ENCODE measurements at regions not wholly inside any gene's neighbourhood (a gene's known extent, or its start where the extent isn't known, plus 50 kb on each side); places are given as distances from the start of the nearest gene placed in this dataset.

- no peak for DNase-seq
These were observed 424.2 kb upstream of the DCN start for GRCh38 chr12:91606662-91607377.

DNA sequence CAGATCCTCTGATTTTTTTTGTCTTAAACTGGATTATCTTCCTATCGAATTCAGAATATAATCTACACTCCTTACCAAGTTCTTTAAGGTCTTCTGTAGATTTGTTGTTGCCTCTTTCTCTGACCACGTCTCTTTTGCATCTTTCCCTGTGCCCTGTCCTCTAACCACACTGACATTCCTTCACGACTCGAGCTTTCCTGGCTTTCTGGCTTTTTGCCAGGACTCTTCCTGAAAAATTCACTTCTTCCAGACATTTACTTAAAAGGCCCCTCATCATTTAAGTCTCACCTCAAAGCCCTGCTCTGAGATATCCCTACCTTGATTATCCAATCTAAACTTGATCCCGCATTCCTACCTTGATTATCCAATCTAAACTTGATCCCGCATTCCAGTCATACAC, 422.3 kb upstream of the DCN start:
- no peak for DNase-seq

DNA sequence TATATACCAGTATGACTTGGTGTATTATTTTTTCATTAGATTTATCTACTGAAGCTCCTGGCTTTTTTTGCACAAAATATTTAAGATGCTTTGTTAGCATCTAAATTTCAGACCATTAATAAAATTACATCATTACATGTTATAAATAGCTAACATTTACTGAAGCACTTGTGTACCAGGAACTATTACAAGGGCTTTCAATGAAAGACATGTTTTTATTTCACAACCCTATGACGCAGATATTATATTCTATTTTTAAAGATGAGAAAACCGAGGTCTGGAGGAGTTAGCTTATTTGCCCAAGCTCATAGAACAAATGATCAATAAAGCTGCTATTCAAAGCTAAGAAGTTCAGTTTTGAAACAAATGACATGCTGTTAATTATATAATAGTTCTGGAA, 420.4 kb upstream of the DCN start:
- DNase-seq: no peak

GRCh38 chr12:91601054-91601453, 418.4 kb upstream of the DCN start:
- DNase-seq: no peak

- no peak for DNase-seq
These were observed 412.1 kb upstream of the DCN start for GRCh38 chr12:91594715-91595114.

GRCh38 chr12:91591639-91591987, 409.0 kb upstream of the DCN start:
- DNase-seq: no peak

DNA sequence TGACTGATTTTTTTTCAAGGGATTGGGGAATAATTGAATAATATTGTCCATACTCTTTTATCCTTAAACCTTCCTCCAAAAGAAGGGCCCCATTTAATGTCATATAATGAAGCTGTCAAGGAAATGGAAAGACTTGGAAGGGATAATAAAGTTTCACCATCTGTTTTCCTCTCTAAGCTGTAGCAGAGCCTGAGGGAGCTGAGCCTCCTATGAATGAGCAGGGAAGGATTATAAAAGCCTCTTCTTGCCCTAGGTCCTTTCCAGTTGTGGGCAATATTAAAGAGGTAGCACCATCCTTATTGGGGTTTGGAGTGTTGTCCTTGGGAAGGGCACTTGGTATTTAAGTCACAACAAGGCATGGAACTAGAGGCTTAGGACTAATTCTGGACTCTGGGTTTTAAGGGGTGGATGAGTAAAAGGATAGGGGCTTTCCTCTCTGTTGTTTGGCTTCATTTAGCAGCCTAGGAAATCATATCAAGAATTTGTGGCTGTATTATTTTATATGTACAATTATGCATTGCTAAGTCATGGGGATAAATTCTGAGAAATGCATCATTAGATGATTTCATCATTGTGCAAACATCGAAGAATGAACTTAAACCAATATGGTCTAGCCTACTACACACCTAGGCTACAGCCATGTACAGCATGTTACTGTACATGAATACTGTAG, 408.5 kb upstream of the DCN start:
- no peak for DNase-seq

DNA sequence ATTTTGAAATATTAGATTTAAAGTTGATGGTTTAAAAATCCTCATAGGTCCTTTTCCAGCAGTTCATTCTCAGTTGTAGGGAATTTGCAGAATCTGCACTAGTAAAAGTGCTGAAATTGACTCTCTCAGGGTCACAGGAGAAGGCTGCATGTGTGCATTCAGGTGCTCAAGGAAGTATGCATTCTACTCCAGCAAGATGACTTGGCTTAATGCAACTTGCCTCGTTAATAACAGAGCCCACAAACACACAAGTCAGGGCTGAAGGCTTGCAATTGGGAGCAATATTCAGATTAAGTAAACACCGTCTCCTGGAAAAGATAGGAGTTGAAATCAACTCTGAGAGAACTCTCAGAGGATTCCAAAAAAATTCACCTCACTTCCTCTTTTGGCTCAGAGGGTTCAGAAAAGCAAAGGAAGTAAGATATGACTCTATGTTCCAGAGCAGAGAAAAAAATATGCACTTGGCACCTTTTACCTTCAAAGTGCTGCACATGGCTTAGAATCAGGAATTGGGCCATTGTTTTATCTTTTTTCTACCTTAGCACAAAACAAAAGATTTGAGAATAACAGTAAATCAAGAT, 406.3 kb upstream of the DCN start:
- DNase-seq: no peak

DNA sequence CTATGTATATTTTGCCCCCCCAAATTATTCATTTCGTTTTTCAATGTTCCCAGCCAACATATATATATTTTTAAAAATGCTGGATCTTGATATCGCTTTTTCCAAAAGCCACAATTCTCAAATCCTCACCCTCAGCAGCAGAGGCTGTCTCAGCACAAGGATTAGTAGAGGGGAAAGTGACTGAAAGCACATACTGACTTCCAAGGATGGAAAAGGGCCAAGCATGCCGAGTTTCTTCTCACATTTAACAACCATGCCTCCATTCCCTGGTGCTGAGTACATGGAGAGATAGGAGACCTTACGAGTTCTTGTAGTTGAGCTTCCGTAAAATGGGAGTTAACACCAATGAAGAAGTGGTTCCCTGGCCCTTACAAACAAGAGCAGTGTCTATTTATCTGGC, 403.4 kb upstream of the DCN start:
- DNase-seq: no peak

DNA sequence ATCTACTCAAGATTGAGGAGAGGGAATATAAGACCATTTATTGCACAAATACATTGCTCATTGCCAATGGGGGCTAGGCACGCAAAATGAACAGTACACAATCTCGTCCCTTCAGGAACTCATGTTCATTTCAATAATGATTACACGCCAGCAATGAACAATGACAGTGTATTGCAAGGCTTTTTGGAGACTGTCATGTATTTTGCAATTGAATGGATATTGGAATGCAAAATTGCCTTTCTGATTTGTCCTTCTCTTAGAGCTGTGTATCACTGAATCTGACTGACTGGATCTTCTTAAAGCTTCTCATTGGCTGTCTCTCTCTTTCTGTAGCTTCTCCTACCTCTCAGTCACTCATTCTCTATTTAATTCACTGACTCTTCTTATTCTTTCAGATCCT, 400.2 kb upstream of the DCN start:
- no peak for DNase-seq

GRCh38 chr12:91579516-91580263, 397.1 kb upstream of the DCN start:
- no peak for DNase-seq

DNA sequence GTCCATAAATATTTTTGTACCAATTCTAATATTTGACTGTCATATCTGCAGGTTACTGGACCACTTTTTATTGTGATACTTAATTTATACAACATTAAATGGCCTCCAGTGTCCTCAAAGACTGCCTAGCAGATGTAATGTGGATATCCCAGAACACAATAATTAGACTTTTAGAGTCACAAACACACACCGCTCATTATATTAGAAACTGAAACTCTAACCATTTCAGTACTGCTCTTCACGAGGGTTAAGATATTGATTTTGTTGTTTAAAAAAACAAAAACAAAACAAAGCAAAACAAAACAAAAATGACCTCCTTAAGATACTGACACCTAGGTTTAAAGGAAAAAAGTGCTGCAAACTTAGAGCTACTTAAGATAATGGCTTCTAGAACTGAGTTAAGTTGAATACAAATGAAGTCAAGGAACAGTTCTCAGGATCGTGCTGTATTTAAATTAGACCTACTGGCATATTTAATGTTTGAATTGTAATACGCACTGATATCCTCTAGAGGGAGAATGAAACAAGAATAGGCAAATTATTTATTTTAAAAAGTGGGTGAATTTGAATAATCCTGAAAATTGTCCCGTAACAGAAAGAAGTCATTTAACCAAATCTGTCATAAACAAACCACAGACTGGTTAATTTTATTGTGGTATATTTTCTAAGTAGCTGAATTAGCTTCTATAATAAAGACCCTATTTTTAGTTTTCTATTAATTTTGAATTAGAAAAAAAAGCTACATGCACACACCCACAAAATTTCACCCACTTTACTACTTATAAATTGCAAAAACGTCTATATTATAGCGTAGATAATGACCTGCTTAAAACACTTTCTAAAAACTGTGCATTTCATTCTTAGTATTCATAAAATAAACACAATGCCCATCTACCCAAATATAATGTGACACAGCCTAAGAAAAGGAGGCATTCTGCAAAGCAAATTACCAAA, 395.2 kb upstream of the DCN start:
- no peak for DNase-seq

GRCh38 chr12:91576432-91576831, 393.8 kb upstream of the DCN start:
- DNase-seq: no peak

DNA sequence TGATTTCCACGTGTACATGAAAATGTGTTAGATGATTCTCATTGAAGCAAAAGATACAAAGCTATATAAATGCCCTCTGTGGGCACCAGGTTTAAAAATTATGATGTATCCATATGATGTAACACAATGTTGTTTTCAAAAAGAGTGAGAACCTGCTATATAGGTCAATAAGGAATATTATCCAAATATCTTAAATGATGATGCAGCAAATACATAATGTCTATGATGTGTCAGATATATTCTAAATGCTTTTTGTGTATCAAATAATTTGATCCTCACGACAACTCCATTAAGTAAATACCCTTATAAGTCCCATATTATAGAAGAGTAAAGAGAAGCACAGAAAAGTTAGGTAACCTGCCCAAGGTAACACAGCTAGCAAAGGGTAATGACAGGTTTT, 393.0 kb upstream of the DCN start:
- no peak for DNase-seq

DNA sequence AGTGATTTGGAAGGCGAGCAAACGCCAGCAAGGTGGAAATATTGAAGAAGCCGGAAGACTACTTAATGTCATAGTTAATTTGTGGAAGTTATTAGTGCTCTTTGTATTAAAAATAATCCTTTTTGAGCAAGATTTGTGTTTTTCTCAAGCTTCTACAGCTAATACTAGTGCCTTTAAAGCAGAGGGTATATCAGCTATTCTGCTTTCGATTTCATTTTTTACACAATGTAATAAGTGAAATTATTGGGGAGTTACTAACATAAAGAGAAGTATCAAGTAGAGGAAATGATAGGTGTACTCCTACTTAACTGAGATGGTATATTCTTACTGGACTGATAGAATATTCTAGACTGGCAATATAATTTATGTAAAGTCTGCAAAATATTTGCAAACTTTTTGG, 392.4 kb upstream of the DCN start:
- DNase-seq: no peak

DNA sequence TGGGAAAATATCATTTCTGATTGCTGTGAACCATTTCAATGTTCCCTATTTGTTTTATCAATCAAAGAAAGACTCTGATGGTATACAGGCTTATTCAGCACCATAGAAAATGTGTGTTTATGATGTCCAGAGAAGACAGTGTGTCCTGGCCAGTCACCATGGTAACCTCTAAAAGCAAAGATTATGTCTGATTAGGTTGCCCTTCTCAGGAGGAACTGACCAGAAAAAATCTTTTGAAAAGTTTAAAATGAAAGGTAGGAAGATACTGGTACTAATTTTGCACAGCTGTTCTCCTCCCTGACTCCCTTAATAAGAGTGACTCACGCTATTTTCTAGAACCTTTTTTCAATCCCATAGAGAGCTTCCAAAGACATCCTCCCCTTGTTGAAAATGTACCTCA, 391.8 kb upstream of the DCN start:
- DNase-seq: no peak

- DNase-seq: no peak
These were observed 390.3 kb upstream of the DCN start for GRCh38 chr12:91572869-91573268.

- no peak for DNase-seq
These were observed 384.5 kb upstream of the DCN start for GRCh38 chr12:91567100-91567485.

GRCh38 chr12:91566328-91567099, 383.9 kb upstream of the DCN start:
- DNase-seq: no peak

DNA sequence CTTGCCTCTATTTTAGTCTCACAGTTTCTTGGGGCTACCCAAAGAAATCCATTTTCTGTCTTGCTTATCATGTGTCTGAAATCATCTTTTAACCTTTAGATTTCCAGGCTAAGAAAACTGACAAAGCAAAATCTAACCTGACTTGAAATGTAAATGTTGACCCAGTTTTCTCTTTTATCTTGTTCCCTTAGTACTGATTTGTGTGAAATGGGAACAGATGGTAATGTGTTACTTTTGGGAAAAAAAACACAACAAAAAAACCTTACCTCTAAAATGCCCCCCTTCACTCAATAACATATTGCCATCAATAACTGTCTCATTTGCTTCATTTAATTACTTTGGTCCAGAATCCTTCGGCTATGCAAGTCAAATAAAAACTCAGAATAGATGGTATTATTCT, 383.2 kb upstream of the DCN start:
- no peak for DNase-seq

GRCh38 chr12:91565246-91565645, 382.6 kb upstream of the DCN start:
- DNase-seq: no peak
